PC-3 (cell line): ENCODE measurements at regions not wholly inside any gene's neighbourhood (a gene's known extent, or its start where the extent isn't known, plus 50 kb on each side); places are given as distances from the start of the nearest gene placed in this dataset.

Experiments used
- ATAC-seq: fragments of 200-7000 bp; cut with Tn5 transposase; 2 replicates; pipeline ENCODE4 v1.9.1; 2020; ENCODE audit warnings: mild to moderate bottlenecking, moderate library complexity
- BruUV-seq: library from RNA; stranded (reverse); fragments of 400-500 nt; replicated peaks from 2 replicates; lab custom pipeline; 2021; lab: Mats Ljungman, UMichigan
- CTCF ChIA-PET: fragments of 300-600 bp; sonication (Branson Sonifier 250); formaldehyde crosslinking; loops from one replicate; lab custom pipeline; 2022; ENCODE audit warnings: antibody characterized with exemption; lab: Charles Lee
- POLR2A ChIA-PET: fragments of 300-600 bp; sonication (Branson Sonifier 250); formaldehyde crosslinking; loops from one replicate; lab custom pipeline; 2022; ENCODE audit warnings: antibody characterized with exemption; ENCODE audit not compliant: unreplicated experiment; lab: Charles Lee
- DNase-seq: peaks from one replicate; pipeline ENCODE4 v3.0.0-alpha.2; 2015
- H2AFZ ChIP-seq: fragments of 300-600 bp; sonication (generic); 2 replicates; pipeline ENCODE4 v1.6.0; 2016; ENCODE audit warnings: antibody characterized with exemption, low read length
- H3F3A ChIP-seq: fragments of 300-600 bp; sonication (generic); one replicate; pipeline ENCODE4 v1.6.0; 2017; ENCODE audit warnings: antibody characterized with exemption, low read length, control low read depth, mild to moderate bottlenecking; ENCODE audit not compliant: unreplicated experiment
- H3K27ac ChIP-seq: fragments of 300-600 bp; sonication (generic); 2 replicates; pipeline ENCODE4 v1.5.1; 2016; ENCODE audit warnings: mild to moderate bottlenecking, low read length
- H3K27me3 ChIP-seq: fragments of 300-600 bp; sonication (generic); 2 replicates; pipeline ENCODE4 v1.6.1; 2016; ENCODE audit warnings: low read length, mixed read lengths
- H3K36me3 ChIP-seq: fragments of 300-600 bp; sonication (generic); 2 replicates; pipeline ENCODE4 v1.6.1; 2016; ENCODE audit warnings: low read depth, mixed run types, low read length, mixed read lengths
- H3K4me1 ChIP-seq: fragments of 300-600 bp; sonication (generic); 2 replicates; pipeline ENCODE4 v1.5.1; 2016; ENCODE audit warnings: low read length; ENCODE audit not compliant: insufficient read depth
- H3K4me2 ChIP-seq: fragments of 300-600 bp; sonication (generic); 2 replicates; pipeline ENCODE4 v1.6.0; 2016; ENCODE audit warnings: low read length
- H3K4me3 ChIP-seq: fragments of 300-600 bp; sonication (generic); 2 replicates; pipeline ENCODE4 v1.5.1; 2016; ENCODE audit warnings: mild to moderate bottlenecking, low read length, mixed read lengths
- H3K79me2 ChIP-seq: fragments of 300-600 bp; sonication (generic); 2 replicates; pipeline ENCODE4 v1.6.1; 2017; ENCODE audit warnings: low read length, mixed read lengths
- H3K9ac ChIP-seq: fragments of 300-600 bp; sonication (generic); 2 replicates; pipeline ENCODE4 v1.6.0; 2016; ENCODE audit warnings: mild to moderate bottlenecking, low read length
- H3K9me2 ChIP-seq: fragments of 300-600 bp; sonication (generic); replicated peaks from 2 replicates; pipeline ENCODE4 v1.6.1; 2016; ENCODE audit warnings: mixed run types, low read length, mixed read lengths
- H3K9me3 ChIP-seq: fragments of 300-600 bp; sonication (generic); 2 replicates; pipeline ENCODE4 v1.6.1; 2016; ENCODE audit warnings: low read length, mixed read lengths
- H4K20me1 ChIP-seq: fragments of 300-600 bp; sonication (generic); 2 replicates; pipeline ENCODE4 v1.6.1; 2016; ENCODE audit warnings: low read length, mixed read lengths
- EZH2 ChIP-seq: fragments of 300-600 bp; sonication (generic); IDR thresholded peaks from one replicate; pipeline ENCODE4 v1.6.1; 2017; ENCODE audit warnings: antibody characterized with exemption, mild to moderate bottlenecking, low read length; ENCODE audit not compliant: unreplicated experiment
- EZH2phosphoT487 ChIP-seq: fragments of 300-600 bp; sonication (generic); IDR thresholded peaks from 2 replicates; pipeline ENCODE4 v1.6.1; 2018; ENCODE audit warnings: mild to moderate bottlenecking, antibody characterized with exemption, low read length, borderline replicate concordance
- intact Hi-C: fragments of 100-400 bp; cut with micrococcal nuclease; formaldehyde crosslinking; loops from 2 replicates; pipeline ENCODE4 v1.9.0; 2023
- TF ChIP-seq, protein P1 (sequence below): fragments of 300-600 bp; sonication (generic); conservative IDR thresholded peaks from 2 replicates; pipeline ENCODE4 v1.5.1; 2017; ENCODE audit warnings: antibody characterized with exemption, low read depth, mild to moderate bottlenecking, low read length

DNA sequence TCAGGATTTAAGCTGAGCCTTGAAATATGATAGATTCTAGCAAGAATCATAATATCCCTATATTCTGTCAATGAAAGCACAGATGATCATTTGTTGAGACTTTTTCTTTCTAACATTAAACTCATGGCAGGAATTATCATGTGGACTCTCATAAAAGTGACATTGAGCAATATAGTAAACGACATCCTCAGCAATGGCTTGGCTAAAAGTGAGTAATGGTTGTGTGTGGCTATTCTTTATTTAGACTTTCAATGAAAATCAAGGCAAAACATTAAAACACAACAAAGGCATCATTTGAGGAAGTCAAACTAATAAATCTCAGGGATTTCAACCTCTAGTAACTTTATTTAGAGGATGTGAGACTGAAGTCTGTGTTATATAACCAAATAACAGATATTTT lies 257.8 kb upstream of the ADGRL4 start:
- POLR2A ChIA-PET, result no interaction called here
- BruUV-seq, result no TSS peak
- H2AFZ ChIP-seq, result no peak overlapping the region
- no peaks in the 10 kb centered on the region for H3K9me3 ChIP-seq
- H3K27me3 ChIP-seq, result no peaks in the 10 kb centered on the region
- H4K20me1 ChIP-seq, result no peaks in the 10 kb centered on the region
- no peak for ATAC-seq
- intact Hi-C loops, result no loop called here
- H3K4me1 ChIP-seq, result no peaks in the 10 kb centered on the region
- CTCF ChIA-PET, result no interaction called here
- H3K4me2 ChIP-seq, result no peak overlapping the region
- no peak overlapping the region for H3K9ac ChIP-seq
- no peak for DNase-seq
- TF ChIP-seq EZH2phosphoT487 (no peak), EZH2 (no peak)
- TF ChIP-seq, protein P1, sequence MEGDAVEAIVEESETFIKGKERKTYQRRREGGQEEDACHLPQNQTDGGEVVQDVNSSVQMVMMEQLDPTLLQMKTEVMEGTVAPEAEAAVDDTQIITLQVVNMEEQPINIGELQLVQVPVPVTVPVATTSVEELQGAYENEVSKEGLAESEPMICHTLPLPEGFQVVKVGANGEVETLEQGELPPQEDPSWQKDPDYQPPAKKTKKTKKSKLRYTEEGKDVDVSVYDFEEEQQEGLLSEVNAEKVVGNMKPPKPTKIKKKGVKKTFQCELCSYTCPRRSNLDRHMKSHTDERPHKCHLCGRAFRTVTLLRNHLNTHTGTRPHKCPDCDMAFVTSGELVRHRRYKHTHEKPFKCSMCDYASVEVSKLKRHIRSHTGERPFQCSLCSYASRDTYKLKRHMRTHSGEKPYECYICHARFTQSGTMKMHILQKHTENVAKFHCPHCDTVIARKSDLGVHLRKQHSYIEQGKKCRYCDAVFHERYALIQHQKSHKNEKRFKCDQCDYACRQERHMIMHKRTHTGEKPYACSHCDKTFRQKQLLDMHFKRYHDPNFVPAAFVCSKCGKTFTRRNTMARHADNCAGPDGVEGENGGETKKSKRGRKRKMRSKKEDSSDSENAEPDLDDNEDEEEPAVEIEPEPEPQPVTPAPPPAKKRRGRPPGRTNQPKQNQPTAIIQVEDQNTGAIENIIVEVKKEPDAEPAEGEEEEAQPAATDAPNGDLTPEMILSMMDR, result no peak
- H3K27ac ChIP-seq, result no peak overlapping the region
- no peak overlapping the region for H3K4me3 ChIP-seq
- no peaks in the 10 kb centered on the region for H3K79me2 ChIP-seq
- no peaks in the 10 kb centered on the region for H3K9me2 ChIP-seq
- H3F3A ChIP-seq, result no peaks in the 10 kb centered on the region
- H3K36me3 ChIP-seq, result no peaks in the 10 kb centered on the region

DNA sequence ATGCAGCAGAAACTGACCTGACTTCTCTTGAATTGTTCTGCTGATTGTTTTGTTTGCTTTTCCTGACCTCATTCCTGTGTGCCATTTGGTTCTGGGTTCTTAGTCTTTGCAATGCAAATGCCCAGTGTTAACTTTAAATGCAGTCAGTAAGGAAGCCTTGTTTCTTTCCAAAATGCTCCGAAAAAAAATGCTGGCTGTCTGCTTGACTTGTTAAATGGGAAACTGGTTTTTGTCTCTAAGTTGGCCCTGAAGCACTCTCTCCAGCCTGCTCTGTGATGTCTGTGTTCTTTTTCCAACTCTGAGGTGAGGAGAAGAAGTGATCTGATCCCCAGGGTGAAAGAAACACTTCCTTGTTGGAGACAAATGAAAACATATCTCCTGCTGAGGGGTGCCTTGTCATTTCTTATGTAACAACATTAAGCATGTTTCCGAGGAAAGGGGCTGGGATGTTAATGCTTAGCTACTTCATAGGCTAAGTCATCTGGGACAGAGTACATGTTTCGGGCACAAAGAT lies 256.3 kb upstream of the ADGRL4 start:
- no peaks in the 10 kb centered on the region for H4K20me1 ChIP-seq
- intact Hi-C loops, result no loop called here

More for the DNA sequence above, 256.3 kb upstream of the ADGRL4 start:
- no peaks in the 10 kb centered on the region for H3K4me1 ChIP-seq
- no peaks in the 10 kb centered on the region for H3K79me2 ChIP-seq
- BruUV-seq, result no TSS peak
- H2AFZ ChIP-seq, result no peak overlapping the region
- no peaks in the 10 kb centered on the region for H3K9me3 ChIP-seq
- H3F3A ChIP-seq, result no peaks in the 10 kb centered on the region
- no peak for ATAC-seq
- no peak overlapping the region for H3K4me2 ChIP-seq
- TF ChIP-seq EZH2phosphoT487 (no peak), EZH2 (no peak)
- TF ChIP-seq, protein P1, result no peak
- H3K9ac ChIP-seq, result no peak overlapping the region
- POLR2A ChIA-PET, result no interaction called here
- H3K4me3 ChIP-seq, result no peak overlapping the region
- no peaks in the 10 kb centered on the region for H3K9me2 ChIP-seq
- H3K36me3 ChIP-seq, result no peaks in the 10 kb centered on the region
- H3K27me3 ChIP-seq, result no peaks in the 10 kb centered on the region
- DNase-seq, result no peak
- no peak overlapping the region for H3K27ac ChIP-seq
- CTCF ChIA-PET, result interaction anchor here (0.6 kb wide), 1 partner anchor 502 kb away, joined by 3 read pairs; no protein-coding TSS in a partner anchor
